Stimulated activated CD4-positive, alpha-beta T cell treated with anti-CD3 and anti-CD28 coated beads, TNF-alpha, amount 100 ng/mL, for 1 hour (primary cell): ENCODE measurements at regions not wholly inside any gene's neighbourhood (a gene's known extent, or its start where the extent isn't known, plus 50 kb on each side); places are given as distances from the start of the nearest gene placed in this dataset.

Experiments
- DNase-seq, 3 donors: peaks; one replicate each; pipeline ENCODE4 v3.0.0-alpha.2; 2020; ENCODE audit warnings: low read depth in 3 of 3, low spot score in 1 of 3

- DNase-seq: no peak
Observed at GRCh38 chr3:34725774-34726173, 913.6 kb upstream of the ARPP21 start.

DNA sequence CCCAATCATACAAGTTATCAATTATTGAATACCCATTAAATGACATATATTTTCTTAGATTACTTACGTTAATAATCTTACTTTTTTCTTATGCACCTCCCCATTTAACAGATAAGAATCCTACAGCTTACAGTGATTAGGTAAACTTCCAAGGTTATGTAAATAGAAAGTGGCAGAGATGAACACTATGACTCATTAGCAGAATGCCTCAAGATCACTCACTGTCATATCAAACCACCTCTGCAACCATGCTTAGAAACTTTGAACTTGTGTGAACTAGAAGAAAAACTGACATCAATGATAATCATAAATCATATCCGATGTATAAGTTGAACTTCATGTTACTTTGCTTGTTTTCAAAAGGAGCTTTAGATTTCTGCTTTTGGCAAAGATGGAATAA lies 911.6 kb upstream of the ARPP21 start:
- no peak for DNase-seq

- DNase-seq: no peak
Observed at GRCh38 chr3:34742151-34742550, 897.2 kb upstream of the ARPP21 start.

GRCh38 chr3:34758630-34759261 lies 880.6 kb upstream of the ARPP21 start:
- DNase-seq: no peak

GRCh38 chr3:34777386-34777785 lies 861.9 kb upstream of the ARPP21 start:
- DNase-seq: no peak

DNA sequence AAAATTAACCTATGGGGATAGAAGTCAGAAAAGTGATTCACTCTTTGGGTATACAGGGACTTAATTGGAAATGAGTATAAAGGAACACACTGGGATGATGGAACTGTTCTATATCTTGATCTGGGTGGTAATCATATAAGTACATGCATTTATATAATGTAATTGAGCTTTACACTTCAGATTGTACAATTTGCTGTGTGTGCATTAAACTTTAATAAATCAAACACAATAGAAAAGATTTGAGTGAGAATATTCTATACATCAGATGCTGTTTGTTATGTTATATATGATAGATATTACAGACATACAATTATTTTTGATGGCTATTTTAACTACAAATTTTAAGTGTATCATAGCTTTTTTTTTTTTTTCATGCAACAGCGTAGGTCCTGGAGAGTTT lies 860.2 kb upstream of the ARPP21 start:
- DNase-seq: no peak

DNA sequence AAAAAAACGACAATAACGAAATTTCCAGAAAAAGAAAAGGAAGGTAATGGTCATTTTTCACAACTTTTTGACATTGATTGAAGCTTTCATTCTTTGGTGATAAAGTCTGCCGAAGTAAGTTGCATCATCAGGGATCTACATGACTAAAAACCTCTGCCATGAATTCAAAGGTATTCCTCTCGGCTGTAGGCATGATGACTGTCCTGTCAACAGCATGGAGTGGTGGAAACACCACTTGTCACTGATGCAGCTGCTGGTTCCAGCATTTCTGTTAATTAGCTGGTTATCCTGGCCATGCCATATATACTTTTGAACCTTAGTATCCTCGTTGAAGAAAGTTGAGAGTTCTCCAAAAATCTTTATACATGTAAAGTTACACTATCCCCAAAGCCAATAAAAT lies 859.0 kb upstream of the ARPP21 start:
- no peak for DNase-seq

GRCh38 chr3:34780973-34781372 lies 858.4 kb upstream of the ARPP21 start:
- no peak for DNase-seq

DNA sequence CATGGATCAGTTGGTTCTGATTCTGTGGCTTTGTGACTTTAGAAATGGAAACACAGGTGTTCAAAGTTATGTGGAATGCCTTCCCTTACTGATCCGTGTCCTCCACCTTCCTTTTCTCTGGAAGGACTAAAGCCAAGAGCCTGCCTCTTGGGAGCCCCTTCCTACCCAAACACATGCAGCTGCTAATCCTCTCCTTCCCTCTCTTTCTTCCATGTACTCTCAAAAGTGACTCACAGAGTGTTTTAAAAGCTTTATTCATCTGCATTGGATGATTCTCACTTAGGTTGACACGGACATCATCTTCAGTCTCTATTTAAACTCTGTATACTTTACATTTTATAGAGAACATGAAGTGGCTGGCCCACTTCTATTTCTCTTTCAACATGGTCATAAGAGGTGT lies 856.5 kb upstream of the ARPP21 start:
- DNase-seq: no peak

DNA sequence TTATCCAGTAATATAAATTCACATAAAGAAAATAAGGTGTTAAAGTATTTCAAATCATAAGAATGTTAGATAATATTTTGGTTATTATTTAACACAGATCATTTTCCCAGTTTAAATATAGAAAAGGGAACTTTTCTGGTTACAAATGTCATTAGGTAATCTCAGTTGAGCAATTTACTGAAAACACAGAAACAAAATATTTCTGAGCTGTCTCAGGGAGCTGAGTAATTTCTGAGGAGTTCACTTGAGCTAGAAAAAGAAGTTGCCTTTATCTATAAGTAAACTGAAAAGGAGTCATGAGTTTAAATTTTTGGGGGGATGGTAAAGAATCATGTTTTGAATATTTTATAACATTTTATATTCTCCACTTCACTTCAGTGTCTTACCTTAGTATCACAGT lies 855.4 kb upstream of the ARPP21 start:
- DNase-seq: no peak

DNA sequence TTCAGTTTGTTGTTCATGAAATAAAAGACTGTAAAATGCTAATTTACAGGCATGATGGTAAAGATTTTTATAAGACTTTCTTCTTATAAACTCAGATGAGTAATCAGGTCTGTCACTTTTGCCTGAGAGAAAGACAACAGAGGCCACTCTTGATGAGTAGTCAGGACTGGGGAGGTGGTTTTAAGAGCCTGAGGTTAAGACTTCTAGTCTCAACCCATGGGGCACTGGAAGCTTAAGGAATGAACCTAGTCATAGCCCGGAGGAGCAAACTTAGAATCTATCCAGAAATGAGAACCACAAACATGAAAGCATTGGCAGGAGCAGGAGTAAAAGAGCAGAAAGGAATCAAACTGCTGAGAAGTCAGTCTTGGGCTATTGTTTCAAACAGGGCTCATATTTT lies 846.3 kb upstream of the ARPP21 start:
- DNase-seq: no peak

GRCh38 chr3:34807611-34808010 lies 831.7 kb upstream of the ARPP21 start:
- DNase-seq: no peak

GRCh38 chr3:34808287-34808686 lies 831.0 kb upstream of the ARPP21 start:
- no peak for DNase-seq

DNA sequence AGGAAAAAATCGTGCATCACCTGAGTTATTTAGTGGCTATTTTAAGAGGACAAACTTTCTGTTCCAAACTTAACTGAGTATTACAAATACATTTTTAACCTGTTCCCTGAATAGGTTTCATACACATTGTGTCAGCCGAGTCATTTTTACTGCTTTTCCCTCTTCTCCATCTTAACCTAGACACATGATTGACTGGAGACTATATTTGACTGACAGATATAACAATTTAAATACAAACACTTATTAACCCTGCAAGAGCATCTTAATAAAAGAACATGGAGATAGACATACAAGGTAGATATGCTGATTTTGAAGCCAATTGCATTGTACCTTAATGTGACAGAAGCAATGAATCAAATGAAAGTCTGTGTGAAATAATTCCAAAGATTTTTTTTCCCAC lies 810.5 kb upstream of the ARPP21 start:
- no peak for DNase-seq

DNA sequence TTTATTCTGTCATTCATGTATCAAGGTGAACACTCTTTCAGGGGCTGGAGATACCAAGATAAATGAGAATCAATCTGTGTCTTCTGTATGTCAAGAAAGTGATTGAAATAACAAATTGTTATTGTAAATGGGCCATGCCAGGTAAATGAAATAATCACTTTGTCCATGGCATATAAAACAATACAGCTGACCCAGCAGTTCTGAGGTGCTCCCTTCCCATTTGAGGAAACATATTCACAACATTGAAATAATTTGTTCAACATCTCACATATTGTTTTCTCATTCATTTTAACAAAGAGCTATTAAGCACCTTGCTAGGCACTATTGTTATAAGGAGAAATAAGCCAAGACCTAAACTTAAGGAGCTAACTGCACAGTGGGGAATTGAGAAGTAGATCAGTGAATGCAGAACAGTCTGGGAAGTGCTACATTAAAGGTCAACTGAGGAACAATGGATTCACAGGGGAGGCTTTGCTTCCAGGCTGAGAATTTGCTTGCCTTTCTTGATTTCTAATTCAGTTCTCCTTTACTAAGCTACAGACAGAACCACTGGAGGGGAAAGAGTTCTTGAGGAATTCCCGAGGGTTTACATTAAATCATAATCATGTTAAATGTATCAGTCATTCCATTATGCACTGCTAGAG lies 806.3 kb upstream of the ARPP21 start:
- DNase-seq: no peak

GRCh38 chr3:34837848-34838741 lies 801.2 kb upstream of the ARPP21 start:
- no peak for DNase-seq

GRCh38 chr3:34842706-34843480 lies 796.4 kb upstream of the ARPP21 start:
- no peak for DNase-seq

DNA sequence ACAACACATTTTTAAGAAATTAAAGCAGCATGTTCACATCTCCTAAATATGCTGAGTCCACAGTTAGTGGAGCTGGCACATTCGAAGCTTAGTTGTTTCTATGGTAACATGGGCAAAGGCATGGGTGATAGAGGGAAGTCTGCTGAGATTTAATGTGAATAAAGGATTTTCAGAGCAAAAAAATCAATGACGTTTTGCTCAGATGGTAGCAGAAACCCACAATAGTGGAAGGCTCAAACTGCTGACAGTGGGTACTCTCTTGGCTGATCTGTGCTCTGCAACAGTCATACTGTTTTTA lies 795.1 kb upstream of the ARPP21 start:
- DNase-seq: no peak

- no peak for DNase-seq
Observed at GRCh38 chr3:34851137-34851536, 788.2 kb upstream of the ARPP21 start.

DNA sequence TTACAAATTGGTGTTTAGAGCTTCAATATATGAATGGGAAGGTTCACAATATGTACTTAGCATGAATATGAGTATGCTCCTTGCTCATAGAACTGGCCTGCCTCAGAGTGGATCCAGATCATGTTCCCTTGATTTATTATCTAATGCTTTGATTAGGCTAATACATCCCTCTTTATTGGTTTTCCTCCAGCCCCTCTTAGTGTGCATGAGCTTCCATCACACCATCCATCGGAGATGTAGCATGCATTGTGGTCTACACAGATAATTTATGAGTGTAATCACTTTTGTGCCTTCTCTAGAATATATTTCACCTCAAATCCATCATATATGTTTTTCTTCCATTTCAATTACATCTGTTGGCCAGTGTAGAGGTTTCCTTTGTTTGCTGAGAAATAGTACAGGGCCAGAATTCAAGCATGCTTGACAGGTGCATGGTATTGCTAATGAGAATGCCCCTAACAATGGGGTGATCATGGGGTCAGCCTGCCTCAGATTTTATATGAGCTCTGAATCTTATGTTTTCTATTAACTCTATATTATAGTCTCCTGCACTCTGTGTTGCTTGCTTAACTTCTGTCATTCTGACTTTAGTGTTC lies 786.4 kb upstream of the ARPP21 start:
- DNase-seq: no peak
